IMR-90 (cell line): ENCODE measurements at regions not wholly inside any gene's neighbourhood (a gene's known extent, or its start where the extent isn't known, plus 50 kb on each side); places are given as distances from the start of the nearest gene placed in this dataset.

Experiments used
- ATAC-seq: fragments of 200-7000 bp; cut with Tn5 transposase; 2 replicates; pipeline ENCODE4 v1.9.1; 2020; ENCODE audit warnings: low read depth, mild to moderate bottlenecking, moderate library complexity
- BruUV-seq: library from RNA; stranded (reverse); fragments of 400-500 nt; replicated peaks from 2 replicates; lab custom pipeline; 2021; lab: Mats Ljungman, UMichigan
- CTCF ChIA-PET: fragments of 300-600 bp; formaldehyde crosslinking; extraction: SDS; loops from one replicate; lab custom pipeline; 2021; ENCODE audit warnings: antibody characterized with exemption; lab: Yijun Ruan, JAX
- POLR2A ChIA-PET: fragments of 300-600 bp; sonication (Branson Sonifier 250); formaldehyde crosslinking; loops from one replicate; lab custom pipeline; 2022; ENCODE audit warnings: antibody characterized with exemption; ENCODE audit not compliant: unreplicated experiment; lab: Charles Lee
- DNase-seq: peaks from one replicate; pipeline ENCODE4 v3.0.0; 2013
- H2AFZ ChIP-seq: replicated peaks from 2 replicates; pipeline ENCODE3; 2013; ENCODE audit warnings: low read length, mild to moderate bottlenecking; ENCODE audit not compliant: poor library complexity
- H2AK5ac ChIP-seq: 2 replicates; pipeline ENCODE4 v1.6.1; 2013; ENCODE audit warnings: low read depth, low read length, inconsistent platforms
- H2AK9ac ChIP-seq: replicated peaks from 2 replicates; pipeline ENCODE3; 2013; ENCODE audit warnings: mild to moderate bottlenecking, low read depth, low read length, moderate library complexity; ENCODE audit not compliant: poor library complexity
- H2BK120ac ChIP-seq: 2 replicates; pipeline ENCODE4 v1.6.1; 2013; ENCODE audit warnings: low read depth, low read length, inconsistent platforms
- H2BK15ac ChIP-seq: 3 replicates; pipeline ENCODE4 v1.6.1; 2013; ENCODE audit warnings: low read depth, low read length, inconsistent platforms
- H2BK20ac ChIP-seq: 2 replicates; pipeline ENCODE4 v1.6.1; 2013; ENCODE audit warnings: low read depth, mild to moderate bottlenecking, inconsistent platforms, low read length, moderate library complexity
- H2BK5ac ChIP-seq: 2 replicates; pipeline ENCODE4 v1.6.1; 2013; ENCODE audit warnings: mild to moderate bottlenecking, low read depth, low read length, inconsistent platforms; ENCODE audit not compliant: poor library complexity, severe bottlenecking
- H3K14ac ChIP-seq: replicated peaks from 2 replicates; pipeline ENCODE4 v1.6.1; 2013; ENCODE audit warnings: low read depth, low read length, inconsistent platforms
- H3K18ac ChIP-seq: 2 replicates; pipeline ENCODE4 v1.6.1; 2013; ENCODE audit warnings: low read depth, low read length, control low read depth
- H3K23ac ChIP-seq: 2 replicates; pipeline ENCODE4 v1.6.1; 2013; ENCODE audit warnings: low read depth, low read length, inconsistent platforms
- H3K27ac ChIP-seq: 2 replicates; pipeline ENCODE4 v1.5.1; 2013; ENCODE audit warnings: mild to moderate bottlenecking, control low read depth, low read length; ENCODE audit not compliant: insufficient read depth
- H3K27me3 ChIP-seq: 2 replicates; pipeline ENCODE4 v1.6.1; 2013; ENCODE audit warnings: low read length; ENCODE audit not compliant: control insufficient read depth, insufficient read depth
- H3K36me3 ChIP-seq: 2 replicates; pipeline ENCODE4 v1.6.1; 2013; ENCODE audit warnings: low read length, mixed read lengths; ENCODE audit not compliant: control insufficient read depth, insufficient read depth
- H3K4ac ChIP-seq: 2 replicates; pipeline ENCODE4 v1.6.1; 2013; ENCODE audit warnings: low read depth, low read length, inconsistent platforms
- H3K4me1 ChIP-seq: 2 replicates; pipeline ENCODE4 v1.6.1; 2013; ENCODE audit warnings: low read length, mixed read lengths; ENCODE audit not compliant: control insufficient read depth, insufficient read depth
- H3K4me2 ChIP-seq: 2 replicates; pipeline ENCODE4 v1.6.1; 2013; ENCODE audit warnings: low read depth, mild to moderate bottlenecking, control low read depth, low read length, moderate library complexity
- H3K4me3 ChIP-seq: 2 replicates; pipeline ENCODE4 v1.5.1; 2013; ENCODE audit warnings: low read depth, mild to moderate bottlenecking, control low read depth, low read length, moderate library complexity; ENCODE audit not compliant: insufficient read depth
- H3K56ac ChIP-seq: 2 replicates; pipeline ENCODE4 v1.6.1; 2013; ENCODE audit warnings: low read length, inconsistent platforms; ENCODE audit not compliant: insufficient read depth; ENCODE audit errors: extremely low read depth
- H3K79me1 ChIP-seq, 2 experiments: 2 replicates each; pipeline ENCODE4 v1.6.1; 2013; ENCODE audit warnings: low read length in 2 of 2, inconsistent platforms in 1 of 2, low read depth in 1 of 2
- H3K9ac ChIP-seq: 2 replicates; pipeline ENCODE4 v1.6.1; 2013; ENCODE audit warnings: low read depth, low read length, control low read depth
- H3K9me1 ChIP-seq: 2 replicates; pipeline ENCODE4 v1.6.1; 2013; ENCODE audit warnings: low read length, inconsistent platforms; ENCODE audit not compliant: insufficient read depth
- H3K9me3 ChIP-seq: 2 replicates; pipeline ENCODE4 v1.6.1; 2013; ENCODE audit warnings: low read length; ENCODE audit not compliant: control insufficient read depth, insufficient read depth
- H4K20me1 ChIP-seq: 2 replicates; pipeline ENCODE4 v1.6.1; 2013; ENCODE audit warnings: low read length, inconsistent platforms; ENCODE audit not compliant: insufficient read depth
- H4K5ac ChIP-seq: 2 replicates; pipeline ENCODE4 v1.6.1; 2013; ENCODE audit warnings: mild to moderate bottlenecking, low read depth, low read length, control low read depth
- H4K8ac ChIP-seq, 2 experiments: 2 replicates each; pipeline ENCODE4 v1.6.1; 2013; ENCODE audit warnings: low read depth in 2 of 2, low read length in 2 of 2, control low read depth in 1 of 2, inconsistent platforms in 1 of 2
- H4K91ac ChIP-seq: 2 replicates; pipeline ENCODE4 v1.6.1; 2013; ENCODE audit warnings: low read depth, low read length, inconsistent platforms; ENCODE audit not compliant: insufficient read depth
- CEBPB ChIP-seq: IDR thresholded peaks from 2 replicates; pipeline ENCODE4 v1.6.1; 2012; ENCODE audit warnings: low read depth, low read length, improper control_type of control experiment
- CHD1 ChIP-seq: IDR thresholded peaks from 2 replicates; pipeline ENCODE4 v1.6.1; 2012; ENCODE audit warnings: low read depth, low read length, improper control_type of control experiment
- FOS ChIP-seq: fragments of 150-350 bp; IDR thresholded peaks from 2 replicates; pipeline ENCODE4 v1.6.1; 2016; ENCODE audit warnings: low read depth, low read length
- MAFK ChIP-seq: IDR thresholded peaks from 2 replicates; pipeline ENCODE4 v1.6.1; 2012; ENCODE audit warnings: low read depth, low read length, improper control_type of control experiment
- MAZ ChIP-seq: IDR thresholded peaks from 2 replicates; pipeline ENCODE4 v1.6.1; 2012; ENCODE audit warnings: low read depth, mild to moderate bottlenecking, low read length, improper control_type of control experiment, moderate library complexity, borderline replicate concordance
- MXI1 ChIP-seq: IDR thresholded peaks from 2 replicates; pipeline ENCODE4 v1.6.1; 2012; ENCODE audit warnings: low read depth, mild to moderate bottlenecking, low read length, moderate library complexity, borderline replicate concordance
- NFE2L2 ChIP-seq: fragments of 150-350 bp; IDR thresholded peaks from 2 replicates; pipeline ENCODE4 v1.6.1; 2016; ENCODE audit warnings: low read depth, mild to moderate bottlenecking, low read length
- POLR2A ChIP-seq: IDR thresholded peaks from 2 replicates; pipeline ENCODE4 v1.6.1; 2012; ENCODE audit warnings: mild to moderate bottlenecking, low read depth, low read length
- RAD21 ChIP-seq: IDR thresholded peaks from 2 replicates; pipeline ENCODE4 v1.6.1; 2012; ENCODE audit warnings: low read length, improper control_type of control experiment
- RCOR1 ChIP-seq: IDR thresholded peaks from 2 replicates; pipeline ENCODE4 v1.6.1; 2012; ENCODE audit warnings: mild to moderate bottlenecking, low read length, improper control_type of control experiment; ENCODE audit not compliant: insufficient replicate concordance
- RFX5 ChIP-seq: IDR thresholded peaks from 2 replicates; pipeline ENCODE4 v1.8.0; 2012; ENCODE audit warnings: low read depth, mild to moderate bottlenecking, low read length, moderate library complexity
- SMC3 ChIP-seq: fragments of 150-350 bp; IDR thresholded peaks from 2 replicates; pipeline ENCODE4 v1.6.1; 2016; ENCODE audit warnings: low read depth, mild to moderate bottlenecking, antibody characterized with exemption, low read length, moderate library complexity
- WGBS, 2 experiments: methylation state at CpG; one replicate each; pipeline versions ENCODE4 v1.1.5 to v1.1.7; 2013; ENCODE audit warnings: missing lambda C conversion rate in 2 of 2; ENCODE audit not compliant: insufficient read length in 1 of 2; ENCODE audit errors: extremely low coverage in 2 of 2; 5-methylcytosine and 5-hydroxymethylcytosine counted together
- dilution Hi-C: fragments of 300-500 bp; cut with HindIII; formaldehyde crosslinking; loops from one replicate; pipeline ENCODE4 v1.14.3; 2018; ENCODE audit warnings: low sequenced_read_pairs; ENCODE audit not compliant: unreplicated experiment
- in situ Hi-C: fragments of 300-500 bp; cut with MboI; formaldehyde crosslinking; loops from 3 replicates; pipeline ENCODE4 v1.14.3; 2019; ENCODE audit warnings: low sequenced_read_pairs, inconsistent platforms, mixed read lengths
- intact Hi-C: fragments of 100-400 bp; cut with micrococcal nuclease; formaldehyde crosslinking; loops from 2 replicates; pipeline ENCODE4 v1.10.0; 2022
- TF ChIP-seq, protein P1 (sequence below): conservative IDR thresholded peaks from 2 replicates; pipeline ENCODE4 v1.5.1; 2012; ENCODE audit warnings: mild to moderate bottlenecking, low read depth, low read length, improper control_type of control experiment
- TF ChIP-seq, protein P2 (sequence below): fragments of 150-350 bp; IDR thresholded peaks from 2 replicates; pipeline ENCODE4 v1.6.1; 2016; ENCODE audit warnings: low read depth, mild to moderate bottlenecking, low read length, moderate library complexity, borderline replicate concordance
- TF ChIP-seq, protein P3 (sequence below): fragments of 150-350 bp; IDR thresholded peaks from 2 replicates; pipeline ENCODE4 v1.6.1; 2017; ENCODE audit warnings: mild to moderate bottlenecking, antibody characterized with exemption, low read length, low read depth

DNA sequence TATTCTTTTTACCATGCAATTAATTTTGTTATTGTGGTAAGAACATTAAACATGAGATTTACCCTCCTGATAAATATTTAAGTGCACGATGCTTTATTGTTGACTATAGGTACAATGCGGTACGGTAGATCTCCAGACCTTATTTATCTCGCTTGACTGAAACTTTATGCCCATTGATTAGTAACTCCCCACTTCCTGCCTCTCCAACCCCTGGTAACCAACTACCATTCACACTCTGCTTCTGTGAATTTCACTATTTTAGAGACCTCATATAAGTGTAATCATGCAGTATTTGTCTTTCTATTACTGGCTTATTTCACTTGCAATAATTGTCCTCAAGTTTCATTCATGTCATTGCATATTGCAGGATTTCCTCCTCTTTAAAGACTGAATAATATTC lies 195.7 kb upstream of the ID2 start:
- H3K9ac ChIP-seq: no peak overlapping the region
- ChIA-PET CTCF (no interaction called here), POLR2A (no interaction called here)
- no TSS peak for BruUV-seq
- H3K27ac ChIP-seq: no peak overlapping the region
- no peak overlapping the region for H4K91ac ChIP-seq
- H4K5ac ChIP-seq: no peak overlapping the region
- no peak overlapping the region for H3K18ac ChIP-seq
- dilution Hi-C loops: no loop called here
- H2BK5ac ChIP-seq: no peak overlapping the region
- H3K9me3 ChIP-seq: no peaks in the 10 kb centered on the region
- H3K4ac ChIP-seq: no peak overlapping the region
- no peak overlapping the region for H3K14ac ChIP-seq
- no peak overlapping the region for H3K23ac ChIP-seq
- WGBS, 2 experiments: no CpG with 5 or more reads among the region's 4 CpGs
- H2AK5ac ChIP-seq: no peak overlapping the region
- no peaks in the 10 kb centered on the region for H4K20me1 ChIP-seq
- no peak for ATAC-seq
- intact Hi-C loops: no loop called here
- no peak overlapping the region for H2AFZ ChIP-seq
- H3K79me1 ChIP-seq: no peaks in the 10 kb centered on the region
- no peak overlapping the region for H2AK9ac ChIP-seq
- no peak overlapping the region for H2BK120ac ChIP-seq
- H2BK20ac ChIP-seq: no peak overlapping the region
- no peaks in the 10 kb centered on the region for H3K4me1 ChIP-seq
- H3K56ac ChIP-seq: no peak overlapping the region
- in situ Hi-C loops: no loop called here
- H3K4me2 ChIP-seq: no peak overlapping the region
- no peak overlapping the region for H2BK15ac ChIP-seq
- no peaks in the 10 kb centered on the region for H3K36me3 ChIP-seq
- H3K9me1 ChIP-seq: no peaks in the 10 kb centered on the region
- H3K4me3 ChIP-seq: no peak overlapping the region
- DNase-seq: no peak
- peaks cover 3% of the 10 kb centered on the region; the same call in 1 of the 2 replicates for H3K27me3 ChIP-seq
- TF ChIP-seq, protein P1, sequence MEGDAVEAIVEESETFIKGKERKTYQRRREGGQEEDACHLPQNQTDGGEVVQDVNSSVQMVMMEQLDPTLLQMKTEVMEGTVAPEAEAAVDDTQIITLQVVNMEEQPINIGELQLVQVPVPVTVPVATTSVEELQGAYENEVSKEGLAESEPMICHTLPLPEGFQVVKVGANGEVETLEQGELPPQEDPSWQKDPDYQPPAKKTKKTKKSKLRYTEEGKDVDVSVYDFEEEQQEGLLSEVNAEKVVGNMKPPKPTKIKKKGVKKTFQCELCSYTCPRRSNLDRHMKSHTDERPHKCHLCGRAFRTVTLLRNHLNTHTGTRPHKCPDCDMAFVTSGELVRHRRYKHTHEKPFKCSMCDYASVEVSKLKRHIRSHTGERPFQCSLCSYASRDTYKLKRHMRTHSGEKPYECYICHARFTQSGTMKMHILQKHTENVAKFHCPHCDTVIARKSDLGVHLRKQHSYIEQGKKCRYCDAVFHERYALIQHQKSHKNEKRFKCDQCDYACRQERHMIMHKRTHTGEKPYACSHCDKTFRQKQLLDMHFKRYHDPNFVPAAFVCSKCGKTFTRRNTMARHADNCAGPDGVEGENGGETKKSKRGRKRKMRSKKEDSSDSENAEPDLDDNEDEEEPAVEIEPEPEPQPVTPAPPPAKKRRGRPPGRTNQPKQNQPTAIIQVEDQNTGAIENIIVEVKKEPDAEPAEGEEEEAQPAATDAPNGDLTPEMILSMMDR: no peak
- TF ChIP-seq MAFK: no peak
- TF ChIP-seq CEBPB: no peak
- no peak for TF ChIP-seq RCOR1
- no peak for TF ChIP-seq FOS
- TF ChIP-seq NFE2L2: no peak
- TF ChIP-seq CHD1: no peak
- TF ChIP-seq, protein P2, sequence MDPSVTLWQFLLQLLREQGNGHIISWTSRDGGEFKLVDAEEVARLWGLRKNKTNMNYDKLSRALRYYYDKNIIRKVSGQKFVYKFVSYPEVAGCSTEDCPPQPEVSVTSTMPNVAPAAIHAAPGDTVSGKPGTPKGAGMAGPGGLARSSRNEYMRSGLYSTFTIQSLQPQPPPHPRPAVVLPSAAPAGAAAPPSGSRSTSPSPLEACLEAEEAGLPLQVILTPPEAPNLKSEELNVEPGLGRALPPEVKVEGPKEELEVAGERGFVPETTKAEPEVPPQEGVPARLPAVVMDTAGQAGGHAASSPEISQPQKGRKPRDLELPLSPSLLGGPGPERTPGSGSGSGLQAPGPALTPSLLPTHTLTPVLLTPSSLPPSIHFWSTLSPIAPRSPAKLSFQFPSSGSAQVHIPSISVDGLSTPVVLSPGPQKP: no peak
- TF ChIP-seq MAZ: no peak
- TF ChIP-seq MXI1: no peak
- TF ChIP-seq, protein P3, sequence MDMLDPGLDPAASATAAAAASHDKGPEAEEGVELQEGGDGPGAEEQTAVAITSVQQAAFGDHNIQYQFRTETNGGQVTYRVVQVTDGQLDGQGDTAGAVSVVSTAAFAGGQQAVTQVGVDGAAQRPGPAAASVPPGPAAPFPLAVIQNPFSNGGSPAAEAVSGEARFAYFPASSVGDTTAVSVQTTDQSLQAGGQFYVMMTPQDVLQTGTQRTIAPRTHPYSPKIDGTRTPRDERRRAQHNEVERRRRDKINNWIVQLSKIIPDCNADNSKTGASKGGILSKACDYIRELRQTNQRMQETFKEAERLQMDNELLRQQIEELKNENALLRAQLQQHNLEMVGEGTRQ: no peak
- TF ChIP-seq RAD21: no peak
- no peak for TF ChIP-seq RFX5
- no peak for TF ChIP-seq SMC3
- no peak for TF ChIP-seq POLR2A
- H4K8ac ChIP-seq: no peak overlapping the region
